NCI-H460 (cell line): ENCODE measurements at regions not wholly inside any gene's neighbourhood (a gene's known extent, or its start where the extent isn't known, plus 50 kb on each side); places are given as distances from the start of the nearest gene placed in this dataset.
"Not testable (repeated sequence)": the region's sequence is repeated elsewhere in the genome, so short reads cannot be mapped to it uniquely, and the experiment has no call there.

Source experiments
- DNase-seq: peaks from one replicate; pipeline ENCODE4 v3.0.0-alpha.2; 2016; ENCODE audit warnings: low read depth; ENCODE audit errors: extremely low read depth

GRCh38 chr7:131057015-131057793, 270.5 kb upstream of the MKLN1 start:
- DNase-seq: no peak

- DNase-seq: no peak
These were observed 269.9 kb upstream of the MKLN1 start for GRCh38 chr7:131057794-131058070.

GRCh38 chr7:131058561-131059288, 269.0 kb upstream of the MKLN1 start:
- not testable (repeated sequence) for DNase-seq

GRCh38 chr7:131059401-131059800, 268.3 kb upstream of the MKLN1 start:
- DNase-seq: not testable (repeated sequence)

- no peak for DNase-seq
These were observed 266.5 kb upstream of the MKLN1 start for GRCh38 chr7:131061158-131061557.

GRCh38 chr7:131061818-131062217, 265.9 kb upstream of the MKLN1 start:
- no peak for DNase-seq

- no peak for DNase-seq
These were observed 261.0 kb upstream of the MKLN1 start for GRCh38 chr7:131066635-131067034.

GRCh38 chr7:131067220-131067619, 260.5 kb upstream of the MKLN1 start:
- DNase-seq: no peak

GRCh38 chr7:131068604-131069021, 259.1 kb upstream of the MKLN1 start:
- no peak for DNase-seq

- DNase-seq: peak; percentile 85
These were observed 255.7 kb upstream of the MKLN1 start for GRCh38 chr7:131071786-131072504.

- DNase-seq: peak; percentile 30
These were observed 255.1 kb upstream of the MKLN1 start for GRCh38 chr7:131072505-131073091.

- DNase-seq: no peak
These were observed 253.6 kb upstream of the MKLN1 start for GRCh38 chr7:131074043-131074442.

- no peak for DNase-seq
These were observed 253.1 kb upstream of the MKLN1 start for GRCh38 chr7:131074585-131074984.

- no peak for DNase-seq
These were observed 252.3 kb upstream of the MKLN1 start for GRCh38 chr7:131075406-131075805.

- no peak for DNase-seq
These were observed 251.6 kb upstream of the MKLN1 start for GRCh38 chr7:131076032-131076431.

- no peak for DNase-seq
These were observed 250.9 kb upstream of the MKLN1 start for GRCh38 chr7:131076711-131077181.

- DNase-seq: no peak
These were observed 249.9 kb upstream of the MKLN1 start for GRCh38 chr7:131077735-131078134.

GRCh38 chr7:131080754-131081153, 246.9 kb upstream of the MKLN1 start:
- no peak for DNase-seq

- no peak for DNase-seq
These were observed 246.4 kb upstream of the MKLN1 start for GRCh38 chr7:131081308-131081707.

- DNase-seq: no peak
These were observed 243.9 kb upstream of the MKLN1 start for GRCh38 chr7:131083781-131084180.

- not testable (repeated sequence) for DNase-seq
These were observed 243.3 kb upstream of the MKLN1 start for GRCh38 chr7:131084336-131084735.
